Astrocyte (in vitro differentiated cells and primary cell): ENCODE measurements at regions not wholly inside any gene's neighbourhood (a gene's known extent, or its start where the extent isn't known, plus 50 kb on each side); places are given as distances from the start of the nearest gene placed in this dataset.

Experiments
- DNase-seq: peaks from one replicate; pipeline ENCODE4 v3.0.0-alpha.2; 2010; ENCODE audit warnings: low read depth
- FAIRE-seq: peaks from 2 replicates; lab custom pipeline; 2011; peaks lifted over from hg19 to GRCh38; lab: Jason Lieb, UNC
- H2AFZ ChIP-seq: 2 replicates; pipeline ENCODE4 v1.6.0; 2012; ENCODE audit warnings: low read depth, low read length, inconsistent platforms
- H3K27ac ChIP-seq: 2 replicates; pipeline ENCODE4 v1.5.1; 2011; ENCODE audit warnings: low read depth, low read length, inconsistent platforms
- H3K27me3 ChIP-seq: 2 replicates; pipeline ENCODE4 v1.6.0; 2011; ENCODE audit warnings: low read length, inconsistent platforms; ENCODE audit not compliant: insufficient read depth
- H3K36me3 ChIP-seq: 2 replicates; pipeline ENCODE4 v1.5.1; 2011; ENCODE audit warnings: low read length, inconsistent platforms; ENCODE audit not compliant: insufficient read depth
- H3K4me1 ChIP-seq: 2 replicates; pipeline ENCODE4 v1.5.1; 2011; ENCODE audit warnings: low read length, inconsistent platforms; ENCODE audit not compliant: insufficient read depth
- H3K4me2 ChIP-seq: 2 replicates; pipeline ENCODE4 v1.6.0; 2012; ENCODE audit warnings: low read length, inconsistent platforms
- H3K4me3 ChIP-seq: 2 replicates; pipeline ENCODE4 v1.5.1; 2011; ENCODE audit warnings: low read depth, mild to moderate bottlenecking, low read length, inconsistent platforms; ENCODE audit not compliant: insufficient read depth
- H3K79me2 ChIP-seq: 2 replicates; pipeline ENCODE4 v1.6.0; 2012; ENCODE audit warnings: mild to moderate bottlenecking, low read length, inconsistent platforms; ENCODE audit not compliant: insufficient read depth
- H3K9ac ChIP-seq: 2 replicates; pipeline ENCODE4 v1.6.0; 2012; ENCODE audit warnings: mild to moderate bottlenecking, low read length, inconsistent platforms
- H3K9me3 ChIP-seq: 2 replicates; pipeline ENCODE4 v1.5.1; 2012; ENCODE audit warnings: low read depth, mild to moderate bottlenecking, low read length, inconsistent platforms; ENCODE audit not compliant: insufficient read depth
- H4K20me1 ChIP-seq: 2 replicates; pipeline ENCODE4 v1.6.0; 2012; ENCODE audit warnings: low read length, inconsistent platforms; ENCODE audit not compliant: insufficient read depth
- H3K27ac Mint-ChIP-seq: one replicate; pipeline ENCODE4 v1.8.0; 2021; ENCODE audit warnings: mild to moderate bottlenecking, mixed read lengths; ENCODE audit not compliant: unreplicated experiment
- H3K27me3 Mint-ChIP-seq: one replicate; pipeline ENCODE4 v1.8.0; 2021; ENCODE audit warnings: low read depth, mixed read lengths; ENCODE audit not compliant: unreplicated experiment
- H3K36me3 Mint-ChIP-seq: one replicate; pipeline ENCODE4 v1.8.0; 2021; ENCODE audit warnings: low read depth, mixed read lengths; ENCODE audit not compliant: unreplicated experiment
- H3K4me1 Mint-ChIP-seq: one replicate; pipeline ENCODE4 v1.8.0; 2021; ENCODE audit warnings: low read depth, mixed read lengths; ENCODE audit not compliant: unreplicated experiment
- H3K4me3 Mint-ChIP-seq: one replicate; pipeline ENCODE4 v1.8.0; 2021; ENCODE audit warnings: mild to moderate bottlenecking, moderate library complexity, mixed read lengths; ENCODE audit not compliant: unreplicated experiment
- H3K9me3 Mint-ChIP-seq: one replicate; pipeline ENCODE4 v1.8.0; 2021; ENCODE audit warnings: mild to moderate bottlenecking, mixed read lengths; ENCODE audit not compliant: unreplicated experiment
- EZH2 ChIP-seq: IDR thresholded peaks from 2 replicates; pipeline ENCODE4 v1.6.1; 2012; ENCODE audit warnings: mild to moderate bottlenecking, low read length, inconsistent platforms; ENCODE audit not compliant: insufficient read depth
- TF ChIP-seq, protein P1 (sequence below): IDR thresholded peaks from 2 replicates; pipeline ENCODE4 v1.5.1; 2011; ENCODE audit warnings: low read depth, mild to moderate bottlenecking, inconsistent platforms, low read length, moderate library complexity; ENCODE audit not compliant: insufficient read depth

DNA sequence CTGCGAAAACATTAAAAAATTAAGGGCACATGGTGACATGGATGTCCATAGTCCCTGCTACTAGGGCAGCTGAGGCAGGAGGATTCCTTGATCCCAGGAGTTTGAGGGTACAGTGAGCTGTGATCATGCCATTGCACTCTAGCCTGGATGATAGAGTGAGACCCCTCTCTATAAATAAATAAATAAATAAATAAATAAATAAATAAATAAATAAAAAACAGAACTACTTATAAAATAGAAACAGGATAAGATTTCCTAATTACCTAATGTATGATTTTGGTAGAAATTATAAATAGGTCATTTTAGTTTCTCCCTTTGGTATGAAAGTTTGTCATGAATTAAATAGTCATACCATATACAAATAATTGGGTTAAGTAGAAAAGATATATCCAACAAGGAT is 916.2 kb downstream of the GRIK2 start:
- FAIRE-seq = no peak
- no peak overlapping the region for H3K27ac ChIP-seq
- no peak overlapping the region for H2AFZ ChIP-seq
- no peak overlapping the region for H3K4me3 Mint-ChIP-seq
- H3K79me2 ChIP-seq = no peaks in the 10 kb centered on the region
- no peaks in the 10 kb centered on the region for H3K36me3 Mint-ChIP-seq
- no peak for TF ChIP-seq EZH2
- TF ChIP-seq, protein P1, sequence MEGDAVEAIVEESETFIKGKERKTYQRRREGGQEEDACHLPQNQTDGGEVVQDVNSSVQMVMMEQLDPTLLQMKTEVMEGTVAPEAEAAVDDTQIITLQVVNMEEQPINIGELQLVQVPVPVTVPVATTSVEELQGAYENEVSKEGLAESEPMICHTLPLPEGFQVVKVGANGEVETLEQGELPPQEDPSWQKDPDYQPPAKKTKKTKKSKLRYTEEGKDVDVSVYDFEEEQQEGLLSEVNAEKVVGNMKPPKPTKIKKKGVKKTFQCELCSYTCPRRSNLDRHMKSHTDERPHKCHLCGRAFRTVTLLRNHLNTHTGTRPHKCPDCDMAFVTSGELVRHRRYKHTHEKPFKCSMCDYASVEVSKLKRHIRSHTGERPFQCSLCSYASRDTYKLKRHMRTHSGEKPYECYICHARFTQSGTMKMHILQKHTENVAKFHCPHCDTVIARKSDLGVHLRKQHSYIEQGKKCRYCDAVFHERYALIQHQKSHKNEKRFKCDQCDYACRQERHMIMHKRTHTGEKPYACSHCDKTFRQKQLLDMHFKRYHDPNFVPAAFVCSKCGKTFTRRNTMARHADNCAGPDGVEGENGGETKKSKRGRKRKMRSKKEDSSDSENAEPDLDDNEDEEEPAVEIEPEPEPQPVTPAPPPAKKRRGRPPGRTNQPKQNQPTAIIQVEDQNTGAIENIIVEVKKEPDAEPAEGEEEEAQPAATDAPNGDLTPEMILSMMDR = no peak
- H3K27me3 ChIP-seq = no peaks in the 10 kb centered on the region
- H3K9me3 ChIP-seq = no peaks in the 10 kb centered on the region
- H3K27ac Mint-ChIP-seq = no peak overlapping the region
- no peaks in the 10 kb centered on the region for H3K4me1 Mint-ChIP-seq
- no peaks in the 10 kb centered on the region for H3K36me3 ChIP-seq
- no peaks in the 10 kb centered on the region for H3K27me3 Mint-ChIP-seq
- H3K4me1 ChIP-seq = no peaks in the 10 kb centered on the region
- H4K20me1 ChIP-seq = no peaks in the 10 kb centered on the region
- H3K4me2 ChIP-seq = no peak overlapping the region
- no peaks in the 10 kb centered on the region for H3K9me3 Mint-ChIP-seq
- no peak for DNase-seq
- no peak overlapping the region for H3K9ac ChIP-seq
- H3K4me3 ChIP-seq = no peak overlapping the region

DNA sequence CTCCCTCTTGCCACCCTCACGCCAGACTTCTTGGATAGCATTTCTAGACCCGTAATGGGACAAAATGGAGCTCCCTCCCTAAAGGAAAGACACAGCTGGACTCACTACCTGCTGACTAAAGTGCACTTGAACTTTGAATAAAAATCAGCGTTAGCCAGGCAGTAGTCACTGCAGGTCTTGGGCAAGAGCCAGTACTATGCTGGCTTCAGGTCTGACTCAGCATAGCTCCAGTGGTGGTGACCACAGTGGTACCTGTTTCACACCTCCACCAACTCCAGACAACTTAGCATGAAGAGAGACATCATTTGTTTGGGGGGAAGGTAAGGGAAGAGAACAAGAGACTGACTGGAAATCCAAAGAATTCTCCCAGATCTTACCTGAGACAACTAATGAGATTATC is 906.8 kb downstream of the GRIK2 start:
- Histone ChIP-seq H3K27me3 (no peaks in the 10 kb centered on the region), H3K4me1 (no peaks in the 10 kb centered on the region), H3K79me2 (no peaks in the 10 kb centered on the region), H3K4me2 (no peak overlapping the region), H3K27ac (no peak overlapping the region), H4K20me1 (no peaks in the 10 kb centered on the region), H3K9ac (no peak overlapping the region), H3K9me3 (no peaks in the 10 kb centered on the region), H3K4me3 (no peak overlapping the region), H3K36me3 (no peaks in the 10 kb centered on the region), H2AFZ (no peak overlapping the region)
- H3K9me3 Mint-ChIP-seq = peaks cover 1% of the 10 kb centered on the region
- no peak overlapping the region for H3K4me3 Mint-ChIP-seq
- FAIRE-seq (no peak), DNase-seq (no peak)
- H3K4me1 Mint-ChIP-seq = no peaks in the 10 kb centered on the region
- H3K27ac Mint-ChIP-seq = no peak overlapping the region
- TF ChIP-seq, protein P1 = no peak
- TF ChIP-seq EZH2 = no peak
- H3K27me3 Mint-ChIP-seq = no peaks in the 10 kb centered on the region
- H3K36me3 Mint-ChIP-seq = no peaks in the 10 kb centered on the region

DNA sequence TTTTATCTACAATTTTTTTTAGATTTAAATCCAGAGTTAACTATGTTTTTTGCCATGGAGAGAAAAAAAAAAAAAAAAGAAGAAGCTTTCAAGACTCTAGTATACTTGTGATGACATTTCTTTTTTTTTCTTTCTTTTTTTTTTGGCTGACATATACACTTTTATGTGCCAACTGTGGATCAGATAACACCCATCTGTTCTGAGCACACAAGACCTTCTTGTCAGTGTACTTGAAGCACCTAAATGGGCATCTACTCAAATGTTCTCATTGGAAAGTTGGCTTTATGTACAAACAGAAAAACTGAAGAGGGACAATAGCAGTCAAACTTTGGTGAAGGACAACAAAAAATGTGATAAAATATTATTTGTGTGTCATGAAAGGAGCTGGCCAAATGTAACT is 904.5 kb downstream of the GRIK2 start:
- H3K9ac ChIP-seq = no peak overlapping the region
- no peaks in the 10 kb centered on the region for H3K9me3 Mint-ChIP-seq
- no peaks in the 10 kb centered on the region for H3K4me1 Mint-ChIP-seq
- H3K36me3 ChIP-seq = no peaks in the 10 kb centered on the region
- no peaks in the 10 kb centered on the region for H3K27me3 ChIP-seq
- no peaks in the 10 kb centered on the region for H3K4me1 ChIP-seq
- TF ChIP-seq, protein P1 = no peak
- TF ChIP-seq EZH2 = no peak
- H3K27me3 Mint-ChIP-seq = no peaks in the 10 kb centered on the region
- no peak overlapping the region for H3K27ac ChIP-seq
- no peak overlapping the region for H2AFZ ChIP-seq
- no peak overlapping the region for H3K27ac Mint-ChIP-seq
- H3K4me2 ChIP-seq = no peak overlapping the region
- FAIRE-seq (no peak), DNase-seq (no peak)
- no peaks in the 10 kb centered on the region for H4K20me1 ChIP-seq
- H3K36me3 Mint-ChIP-seq = no peaks in the 10 kb centered on the region
- H3K4me3 Mint-ChIP-seq = no peak overlapping the region
- H3K9me3 ChIP-seq = no peaks in the 10 kb centered on the region
- H3K4me3 ChIP-seq = no peak overlapping the region
- H3K79me2 ChIP-seq = no peaks in the 10 kb centered on the region
